ENCODE measurements at regions not wholly inside any gene's neighbourhood (a gene's known extent, or its start where the extent isn't known, plus 50 kb on each side); places are given as distances from the start of the nearest gene placed in this dataset.

DNA sequence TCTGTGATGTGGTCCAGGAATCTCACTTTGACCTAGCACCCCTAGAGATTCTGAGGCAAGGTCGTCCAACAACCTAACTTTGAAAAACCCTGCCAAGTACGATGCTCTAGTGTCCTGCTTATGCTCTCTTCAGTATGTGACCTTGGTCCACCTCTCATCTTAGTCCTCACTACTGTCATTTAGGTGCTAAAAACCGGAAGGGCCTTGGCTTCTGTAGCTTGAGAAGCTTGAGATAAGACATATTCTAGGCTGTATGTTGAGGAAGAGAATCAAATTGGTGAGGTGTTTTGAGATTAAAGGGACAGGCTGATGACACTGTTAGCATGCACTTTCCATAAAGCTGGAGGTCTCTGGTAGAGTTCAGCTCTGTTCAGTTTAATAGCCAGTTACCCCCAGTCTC is 57.0 kb upstream of the MTPN start:
- no peak for DNase-seq (ENCODE audit: low spot score)

DNA sequence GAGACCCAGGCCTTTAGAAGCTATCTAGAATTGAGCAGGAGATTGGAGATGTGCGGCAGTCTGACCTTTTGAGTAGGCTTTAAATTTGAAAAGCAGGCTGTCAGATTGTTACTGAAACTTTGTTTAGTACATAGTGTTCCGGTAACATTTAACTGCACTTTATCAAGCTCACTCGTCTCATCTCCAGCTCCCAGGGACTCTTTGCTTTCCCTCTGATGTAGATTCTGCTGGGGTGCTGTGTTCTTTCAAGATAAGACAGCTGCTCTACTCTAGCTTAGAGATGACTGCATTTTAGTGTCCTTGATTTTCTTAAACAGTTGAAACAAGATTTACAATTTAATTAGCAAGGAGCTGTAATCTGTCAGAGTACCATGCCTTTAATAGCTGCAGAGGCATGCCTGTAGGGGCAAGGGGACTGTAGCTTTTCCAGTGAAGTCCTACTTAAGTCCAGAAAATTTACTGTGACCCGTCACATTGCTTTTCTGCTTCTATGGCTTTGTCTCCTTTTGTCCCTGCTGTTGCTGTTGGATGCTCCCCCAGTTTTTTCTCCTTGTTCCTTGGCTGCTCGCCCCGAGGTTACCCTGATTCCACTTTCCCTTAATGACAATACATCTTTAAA is 56.4 kb upstream of the MTPN start:
- DNase-seq (ENCODE audit: low spot score): no peak

DNA sequence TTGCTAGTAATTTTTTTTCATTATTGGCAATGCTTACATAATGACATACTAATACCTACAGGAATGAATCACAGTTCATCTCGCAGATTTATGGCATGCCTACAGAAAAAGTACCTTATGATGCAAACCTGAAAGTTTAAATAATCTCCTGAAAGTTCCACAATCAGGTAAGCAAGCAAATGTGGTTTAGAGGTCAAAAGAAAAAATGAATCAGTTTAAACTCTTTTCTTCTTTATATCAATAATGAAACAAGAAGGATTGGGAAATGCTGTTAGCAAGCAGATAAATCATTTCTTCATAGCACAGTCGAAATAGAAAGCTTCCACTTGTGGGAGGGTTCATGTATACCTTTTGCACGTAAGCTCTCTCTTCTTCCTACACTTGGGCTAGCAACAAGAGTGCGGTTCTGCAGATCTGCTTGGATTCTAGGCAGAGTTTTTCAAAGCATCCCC is 53.7 kb upstream of the MTPN start:
- DNase-seq (ENCODE audit: low spot score): no peak

DNA sequence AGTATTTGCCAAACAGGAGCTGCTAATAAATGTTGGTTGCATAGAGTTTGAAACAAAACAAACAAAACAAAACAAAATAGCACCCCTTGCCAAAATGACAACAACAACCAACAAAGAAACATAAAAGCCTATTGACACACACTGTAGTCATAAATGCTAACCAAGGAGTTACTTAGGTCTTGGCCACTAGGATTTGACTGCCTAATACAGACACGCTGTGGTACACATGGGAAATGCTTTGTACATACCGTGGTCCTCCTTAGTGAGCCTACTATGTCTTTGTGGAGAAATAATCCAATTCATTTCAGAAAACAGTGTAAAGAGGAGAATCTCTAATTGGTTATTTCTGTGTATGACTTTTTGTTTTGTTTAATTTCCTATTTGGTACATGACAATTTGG is 53.2 kb upstream of the MTPN start:
- DNase-seq (ENCODE audit: low spot score): no peak

DNA sequence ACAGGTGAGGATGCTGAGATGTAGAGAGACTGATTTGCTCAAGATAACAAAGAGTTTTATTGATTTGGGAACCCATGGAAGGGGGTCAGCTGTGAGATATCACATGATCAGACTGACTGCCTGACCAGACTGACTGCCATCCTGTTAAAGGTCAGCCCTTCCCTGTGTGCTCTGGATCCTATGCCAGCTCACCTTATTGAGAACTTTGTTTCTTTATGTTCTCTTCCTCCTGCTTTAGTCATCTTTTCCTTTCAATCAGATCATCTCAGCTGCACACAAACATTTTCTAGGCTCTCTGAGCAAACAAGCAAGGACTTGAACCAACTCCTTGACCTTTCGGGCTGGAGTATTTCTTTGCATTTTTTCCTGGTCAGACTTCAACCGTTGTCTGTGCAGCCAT is 50.0 kb upstream of the MTPN start:
- no peak for DNase-seq (ENCODE audit: low spot score)
